ENCODE measurements at regions not wholly inside any gene's neighbourhood (a gene's known extent, or its start where the extent isn't known, plus 50 kb on each side); places are given as distances from the start of the nearest gene placed in this dataset.

GRCh38 chrX:131818297-131818936 is 204.7 kb upstream of the STK26 start:
- TF ChIP-seq CTCF (IDR thresholded peaks at IDR 0.05; ENCODE audit: extremely low read depth in 1 of 2, insufficient read depth in 1 of 2, low read depth in 1 of 2, low read length in 2 of 2) (no peak), MAX (IDR thresholded peaks at IDR 0.05; ENCODE audit: insufficient read depth, insufficient read length) (no peak), POLR2A (IDR thresholded peaks at IDR 0.05; ENCODE audit: low read depth, low read length) (no peak), POLR2AphosphoS5 (IDR thresholded peaks at IDR 0.05; ENCODE audit: insufficient read depth, low read depth, low read length) (no peak), GATA2 (IDR thresholded peaks at IDR 0.05; ENCODE audit: insufficient read depth, insufficient read length, low read depth, low read length) (no peak), EZH2 (IDR thresholded peaks at IDR 0.05; ENCODE audit: borderline replicate concordance, low read depth, low read length, severe bottlenecking) (no peak), JUN (IDR thresholded peaks at IDR 0.05; ENCODE audit: borderline replicate concordance, insufficient read depth, insufficient read length, low read depth) (no peak), FOS (IDR thresholded peaks at IDR 0.05; ENCODE audit: borderline replicate concordance, insufficient read depth, low read length) (no peak), MYC (IDR thresholded peaks at IDR 0.05; ENCODE audit: low read depth, low read length) (no peak)

Data from endothelial cell of umbilical vein (primary cell).